AG09319 (cell line): ENCODE measurements at regions not wholly inside any gene's neighbourhood (a gene's known extent, or its start where the extent isn't known, plus 50 kb on each side); places are given as distances from the start of the nearest gene placed in this dataset.

Experiments used
- DNase-seq: peaks from one replicate; pipeline ENCODE4 v3.0.0-alpha.2; 2010; ENCODE audit warnings: low read depth; ENCODE audit errors: extremely low read depth
- CTCF ChIP-seq: IDR thresholded peaks from 2 replicates; pipeline ENCODE4 v1.5.1; 2011; ENCODE audit warnings: low read depth, mild to moderate bottlenecking, inconsistent platforms, low read length, moderate library complexity

GRCh38 chr17:33498069-33498468 is 205.0 kb upstream of the ASIC2 start:
- no peak for DNase-seq
- no peak for TF ChIP-seq CTCF

GRCh38 chr17:33499040-33499439 is 205.9 kb upstream of the ASIC2 start:
- DNase-seq: no peak
- no peak for TF ChIP-seq CTCF

GRCh38 chr17:33500151-33500550 is 207.1 kb upstream of the ASIC2 start:
- no peak for DNase-seq
- no peak for TF ChIP-seq CTCF

- TF ChIP-seq CTCF: no peak
- DNase-seq: no peak
Observed at GRCh38 chr17:33501185-33501584, 208.1 kb upstream of the ASIC2 start.

- TF ChIP-seq CTCF: no peak
- DNase-seq: no peak
Observed at GRCh38 chr17:33504571-33504970, 211.5 kb upstream of the ASIC2 start.

GRCh38 chr17:33506889-33507650 is 214.0 kb upstream of the ASIC2 start:
- DNase-seq: no peak
- TF ChIP-seq CTCF: no peak

- no peak for TF ChIP-seq CTCF
- no peak for DNase-seq
Observed at GRCh38 chr17:33508215-33508614, 215.1 kb upstream of the ASIC2 start.
